ENCODE measurements at regions not wholly inside any gene's neighbourhood (a gene's known extent, or its start where the extent isn't known, plus 50 kb on each side); places are given as distances from the start of the nearest gene placed in this dataset.

- H3K27ac ChIP-seq (replicated peaks) = no peak overlapping the region
Observed at GRCh38 chr2:71974846-71975245, 172.8 kb downstream of the CYP26B1 start.

GRCh38 chr2:71971493-71971892 is 176.2 kb downstream of the CYP26B1 start:
- Histone ChIP-seq H3K4me3 (replicated peaks; ENCODE audit: insufficient read depth, low read length) (no peak overlapping the region), H3K27me3 (ENCODE audit: insufficient read depth, poor library complexity, severe bottlenecking) (no peaks in the 10 kb centered on the region), H3K27ac (replicated peaks) (no peak overlapping the region)
- DNase-seq (ENCODE audit: low read depth in 1 of 2, low spot score in 1 of 2) = no peak
- no peak for TF ChIP-seq POLR2AphosphoS5 (IDR thresholded peaks at IDR 0.05; ENCODE audit: low read depth)
- TF ChIP-seq, protein P1, sequence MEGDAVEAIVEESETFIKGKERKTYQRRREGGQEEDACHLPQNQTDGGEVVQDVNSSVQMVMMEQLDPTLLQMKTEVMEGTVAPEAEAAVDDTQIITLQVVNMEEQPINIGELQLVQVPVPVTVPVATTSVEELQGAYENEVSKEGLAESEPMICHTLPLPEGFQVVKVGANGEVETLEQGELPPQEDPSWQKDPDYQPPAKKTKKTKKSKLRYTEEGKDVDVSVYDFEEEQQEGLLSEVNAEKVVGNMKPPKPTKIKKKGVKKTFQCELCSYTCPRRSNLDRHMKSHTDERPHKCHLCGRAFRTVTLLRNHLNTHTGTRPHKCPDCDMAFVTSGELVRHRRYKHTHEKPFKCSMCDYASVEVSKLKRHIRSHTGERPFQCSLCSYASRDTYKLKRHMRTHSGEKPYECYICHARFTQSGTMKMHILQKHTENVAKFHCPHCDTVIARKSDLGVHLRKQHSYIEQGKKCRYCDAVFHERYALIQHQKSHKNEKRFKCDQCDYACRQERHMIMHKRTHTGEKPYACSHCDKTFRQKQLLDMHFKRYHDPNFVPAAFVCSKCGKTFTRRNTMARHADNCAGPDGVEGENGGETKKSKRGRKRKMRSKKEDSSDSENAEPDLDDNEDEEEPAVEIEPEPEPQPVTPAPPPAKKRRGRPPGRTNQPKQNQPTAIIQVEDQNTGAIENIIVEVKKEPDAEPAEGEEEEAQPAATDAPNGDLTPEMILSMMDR (IDR thresholded peaks at IDR 0.05; ENCODE audit: insufficient read depth, low read length) = no peak
- TF ChIP-seq, protein P2, sequence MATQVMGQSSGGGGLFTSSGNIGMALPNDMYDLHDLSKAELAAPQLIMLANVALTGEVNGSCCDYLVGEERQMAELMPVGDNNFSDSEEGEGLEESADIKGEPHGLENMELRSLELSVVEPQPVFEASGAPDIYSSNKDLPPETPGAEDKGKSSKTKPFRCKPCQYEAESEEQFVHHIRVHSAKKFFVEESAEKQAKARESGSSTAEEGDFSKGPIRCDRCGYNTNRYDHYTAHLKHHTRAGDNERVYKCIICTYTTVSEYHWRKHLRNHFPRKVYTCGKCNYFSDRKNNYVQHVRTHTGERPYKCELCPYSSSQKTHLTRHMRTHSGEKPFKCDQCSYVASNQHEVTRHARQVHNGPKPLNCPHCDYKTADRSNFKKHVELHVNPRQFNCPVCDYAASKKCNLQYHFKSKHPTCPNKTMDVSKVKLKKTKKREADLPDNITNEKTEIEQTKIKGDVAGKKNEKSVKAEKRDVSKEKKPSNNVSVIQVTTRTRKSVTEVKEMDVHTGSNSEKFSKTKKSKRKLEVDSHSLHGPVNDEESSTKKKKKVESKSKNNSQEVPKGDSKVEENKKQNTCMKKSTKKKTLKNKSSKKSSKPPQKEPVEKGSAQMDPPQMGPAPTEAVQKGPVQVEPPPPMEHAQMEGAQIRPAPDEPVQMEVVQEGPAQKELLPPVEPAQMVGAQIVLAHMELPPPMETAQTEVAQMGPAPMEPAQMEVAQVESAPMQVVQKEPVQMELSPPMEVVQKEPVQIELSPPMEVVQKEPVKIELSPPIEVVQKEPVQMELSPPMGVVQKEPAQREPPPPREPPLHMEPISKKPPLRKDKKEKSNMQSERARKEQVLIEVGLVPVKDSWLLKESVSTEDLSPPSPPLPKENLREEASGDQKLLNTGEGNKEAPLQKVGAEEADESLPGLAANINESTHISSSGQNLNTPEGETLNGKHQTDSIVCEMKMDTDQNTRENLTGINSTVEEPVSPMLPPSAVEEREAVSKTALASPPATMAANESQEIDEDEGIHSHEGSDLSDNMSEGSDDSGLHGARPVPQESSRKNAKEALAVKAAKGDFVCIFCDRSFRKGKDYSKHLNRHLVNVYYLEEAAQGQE (IDR thresholded peaks at IDR 0.05; ENCODE audit: insufficient replicate concordance, low read depth) = no peak
- no peak for TF ChIP-seq GABPA (IDR thresholded peaks at IDR 0.05; ENCODE audit: low read depth)
- no peak for TF ChIP-seq SPI1 (IDR thresholded peaks at IDR 0.05; ENCODE audit: borderline replicate concordance, low read depth)

More at GRCh38 chr2:71974846-71975245, 172.8 kb downstream of the CYP26B1 start:
- Histone ChIP-seq H3K4me3 (replicated peaks; ENCODE audit: insufficient read depth, low read length) (no peak overlapping the region), H3K27me3 (ENCODE audit: insufficient read depth, poor library complexity, severe bottlenecking) (no peaks in the 10 kb centered on the region)
- TF ChIP-seq GABPA (IDR thresholded peaks at IDR 0.05; ENCODE audit: low read depth) (no peak), POLR2AphosphoS5 (IDR thresholded peaks at IDR 0.05; ENCODE audit: low read depth) (no peak), SPI1 (IDR thresholded peaks at IDR 0.05; ENCODE audit: borderline replicate concordance, low read depth) (no peak)
- TF ChIP-seq, protein P2 (IDR thresholded peaks at IDR 0.05; ENCODE audit: insufficient replicate concordance, low read depth) = no peak
- TF ChIP-seq, protein P1 (IDR thresholded peaks at IDR 0.05; ENCODE audit: insufficient read depth, low read length) = no peak
- DNase-seq (ENCODE audit: low read depth in 1 of 2, low spot score in 1 of 2) = no peak

- no peaks in the 10 kb centered on the region for H3K27me3 ChIP-seq (ENCODE audit: insufficient read depth, poor library complexity, severe bottlenecking)
- DNase-seq (ENCODE audit: low read depth in 1 of 2, low spot score in 1 of 2) = no peak
- no peak overlapping the region for H3K4me3 ChIP-seq (replicated peaks; ENCODE audit: insufficient read depth, low read length)
- no peak for TF ChIP-seq GABPA (IDR thresholded peaks at IDR 0.05; ENCODE audit: low read depth)
- TF ChIP-seq, protein P1 (IDR thresholded peaks at IDR 0.05; ENCODE audit: insufficient read depth, low read length) = no peak
- no peak overlapping the region for H3K27ac ChIP-seq (replicated peaks)
Observed at GRCh38 chr2:71965530-71965929, 182.1 kb downstream of the CYP26B1 start.

All from HL-60 (cell line).